HG03571 (cell line): ENCODE measurements at regions not wholly inside any gene's neighbourhood (a gene's known extent, or its start where the extent isn't known, plus 50 kb on each side); places are given as distances from the start of the nearest gene placed in this dataset.
"Not testable (repeated sequence)": the region's sequence is repeated elsewhere in the genome, so short reads cannot be mapped to it uniquely, and the experiment has no call there.

Experiments used
- ATAC-seq: cut with Tn5 transposase; IDR thresholded peaks from one replicate; pipeline ENCODE4 v1.9.1; 2021; ENCODE audit not compliant: unreplicated experiment

GRCh38 chr15:98547275-98547674 is 101.1 kb upstream of the IGF1R start:
- ATAC-seq: no peak

GRCh38 chr15:98547741-98548138 is 100.6 kb upstream of the IGF1R start:
- no peak for ATAC-seq

DNA sequence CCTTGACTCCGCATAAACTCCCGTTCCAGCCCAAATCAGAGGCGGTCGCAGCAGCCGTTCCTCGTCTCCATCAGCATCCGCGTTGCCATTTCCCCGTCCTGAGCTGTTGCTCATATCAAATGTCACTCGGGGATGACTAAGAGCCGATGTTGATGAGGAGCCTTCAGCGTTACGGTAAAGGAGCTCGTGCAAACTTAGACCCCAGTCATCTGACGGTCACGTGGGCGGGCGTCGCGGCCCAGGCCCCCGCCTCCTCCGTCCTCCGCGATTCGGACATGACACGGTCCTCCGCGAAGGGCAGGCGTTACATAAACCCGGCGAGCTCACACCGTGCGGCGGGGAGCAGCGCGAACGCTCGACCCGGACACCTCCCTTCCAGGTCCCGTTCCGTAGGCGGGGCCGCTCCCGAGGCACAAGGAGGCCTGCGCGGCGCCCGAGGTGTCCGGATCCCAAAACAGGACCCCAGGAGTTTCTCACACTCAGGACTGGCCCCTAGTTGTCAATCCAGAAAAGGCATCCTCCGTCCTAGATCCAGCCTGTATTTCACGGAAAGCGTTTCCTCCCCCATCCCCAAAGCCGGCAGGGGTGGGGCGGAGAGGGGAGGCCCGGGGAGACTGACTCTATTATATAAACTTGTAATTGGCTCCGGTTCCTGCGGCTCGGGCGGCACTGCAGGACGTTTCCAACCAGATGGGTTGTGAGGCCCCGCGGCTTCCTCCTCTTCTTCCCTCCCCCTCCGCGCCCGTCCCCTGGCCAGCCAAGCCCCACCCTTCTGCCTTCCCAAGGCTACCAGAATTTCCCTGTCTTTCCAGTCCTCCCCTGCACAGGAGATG is 100.0 kb upstream of the IGF1R start:
- no peak for ATAC-seq

- no peak for ATAC-seq
Measured at GRCh38 chr15:98549003-98549402, 99.3 kb upstream of the IGF1R start.

DNA sequence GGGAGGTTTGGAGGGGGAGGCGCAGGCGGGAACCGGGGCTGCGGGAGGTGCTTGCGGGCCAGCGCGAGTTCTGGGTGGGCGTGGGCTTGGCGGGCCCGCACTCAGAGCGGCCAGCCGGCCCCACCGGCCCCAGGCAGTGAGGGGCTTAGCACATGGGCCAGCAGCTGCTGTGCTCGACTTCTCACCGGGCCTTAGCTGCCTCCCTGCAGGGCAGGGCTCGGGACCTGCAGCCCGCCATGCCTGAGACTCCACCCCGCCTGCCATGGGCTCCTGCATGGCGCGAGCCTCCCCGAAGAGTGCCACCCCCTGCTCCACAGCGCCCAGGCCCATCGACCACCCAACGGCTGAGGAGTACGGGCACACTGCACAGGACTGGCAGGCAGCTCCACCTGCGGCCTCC is 98.6 kb upstream of the IGF1R start:
- no peak for ATAC-seq

DNA sequence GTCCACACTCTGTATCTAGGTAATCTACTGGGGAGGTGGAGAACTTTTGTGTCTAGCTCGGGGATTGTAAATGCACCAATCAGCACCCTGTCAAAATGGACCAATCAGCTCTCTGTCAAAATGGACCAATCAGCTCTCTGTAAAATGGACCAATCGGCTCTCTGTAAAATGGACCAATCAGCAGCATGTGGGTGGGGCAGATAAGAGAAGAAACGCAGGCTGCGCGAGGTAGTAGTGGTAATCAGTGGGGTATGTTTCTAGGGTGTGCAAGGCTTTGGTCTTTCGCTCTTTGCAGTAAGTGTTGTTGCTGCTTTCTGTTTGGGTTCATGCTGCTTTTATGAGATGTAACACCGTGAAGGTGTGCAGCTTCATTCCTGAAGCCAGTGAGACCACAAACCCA is 98.0 kb upstream of the IGF1R start:
- ATAC-seq: not testable (repeated sequence)

- ATAC-seq: no peak
Measured at GRCh38 chr15:98551936-98552562, 96.3 kb upstream of the IGF1R start.

GRCh38 chr15:98554272-98555172 is 93.8 kb upstream of the IGF1R start:
- no peak for ATAC-seq

DNA sequence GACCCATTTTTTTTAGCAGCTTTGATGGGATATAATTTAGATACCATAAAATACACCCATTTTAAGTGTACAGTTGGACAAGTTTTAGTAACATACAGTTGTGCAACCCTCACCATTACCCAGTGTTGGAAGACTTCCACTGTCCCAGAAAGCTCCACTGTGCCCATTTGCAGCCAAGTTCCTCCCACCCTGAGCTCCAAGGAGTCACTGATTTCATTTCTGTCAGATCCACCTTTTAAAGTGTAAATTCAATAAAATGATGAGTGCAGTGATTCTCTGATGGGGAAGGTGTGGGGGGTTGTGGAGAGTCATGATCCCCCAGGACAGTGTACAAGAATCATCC is 93.2 kb upstream of the IGF1R start:
- ATAC-seq: no peak

DNA sequence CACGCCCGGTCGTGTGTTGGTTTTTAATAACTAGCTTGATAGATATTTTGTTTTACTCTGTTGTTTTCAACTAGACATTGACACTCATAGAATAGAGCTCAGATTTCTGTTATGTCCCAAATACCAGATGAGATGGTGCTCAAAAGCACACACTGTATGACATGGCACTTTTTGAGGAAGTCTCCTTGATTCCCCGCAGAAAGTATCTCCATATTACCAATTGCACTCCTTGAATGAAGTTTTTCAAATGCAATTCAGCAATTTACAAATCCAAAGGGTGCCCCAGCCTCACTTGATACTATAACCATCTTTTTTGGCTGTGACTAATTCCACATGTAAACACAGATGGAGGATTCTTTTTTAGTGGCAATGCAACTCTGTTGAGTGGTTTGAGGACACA is 92.0 kb upstream of the IGF1R start:
- ATAC-seq: no peak

DNA sequence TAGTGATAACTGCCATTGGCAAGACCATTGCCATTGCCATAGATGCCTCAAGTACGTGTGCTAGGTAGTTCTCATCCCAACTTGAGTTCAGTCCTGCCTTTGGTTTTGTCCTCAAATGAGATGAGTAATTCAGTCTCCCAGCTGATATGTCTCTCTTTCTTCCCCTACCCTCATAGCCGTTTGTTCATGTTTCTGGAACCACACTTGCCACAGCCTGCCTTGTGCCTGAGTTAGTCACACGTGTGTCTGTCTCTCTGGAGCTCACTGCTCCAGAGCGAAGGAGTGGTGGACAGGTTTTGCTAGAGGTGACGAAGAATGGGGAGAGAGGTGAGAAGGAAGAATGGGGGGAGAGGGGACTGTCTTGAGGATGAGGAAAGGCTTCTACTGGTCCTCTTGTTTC is 88.0 kb upstream of the IGF1R start:
- no peak for ATAC-seq

DNA sequence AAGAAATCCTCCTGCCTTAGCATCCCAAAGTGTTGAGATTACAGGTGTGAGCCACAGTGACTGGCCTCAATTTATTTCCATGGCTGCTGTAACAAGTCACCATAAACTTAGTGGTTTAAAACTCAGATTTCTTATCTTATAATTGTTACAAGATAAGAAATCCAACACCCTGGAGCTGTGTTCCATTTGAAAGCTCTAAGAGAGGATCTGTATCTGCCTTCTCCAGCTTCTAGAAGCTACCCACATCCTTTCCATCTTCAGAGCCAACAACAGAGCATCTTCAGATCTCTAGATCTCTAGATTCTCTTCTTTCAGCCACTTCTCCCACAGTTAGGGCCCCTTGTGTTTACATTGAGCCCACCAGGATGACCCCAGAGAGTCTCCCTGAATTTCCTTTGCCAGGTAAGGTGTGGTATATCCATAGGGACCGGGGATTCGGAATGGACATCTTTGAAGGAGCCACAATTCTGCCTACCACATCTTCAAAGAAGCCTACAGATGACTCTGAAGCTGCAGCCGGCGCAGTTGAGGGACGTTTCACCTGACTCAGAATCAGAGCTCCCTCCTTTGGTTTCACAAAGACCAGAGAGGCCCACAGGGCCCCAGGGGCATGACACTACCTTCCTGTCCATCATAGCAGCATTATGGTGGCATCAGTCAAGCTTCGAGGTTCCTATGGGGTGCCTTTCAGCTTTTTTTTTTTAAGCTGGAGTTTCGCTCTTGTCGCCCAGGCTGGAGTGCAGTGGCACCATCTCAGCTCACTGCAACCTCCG is 87.0 kb upstream of the IGF1R start:
- no peak for ATAC-seq

GRCh38 chr15:98562331-98562937 is 85.9 kb upstream of the IGF1R start:
- ATAC-seq: no peak

DNA sequence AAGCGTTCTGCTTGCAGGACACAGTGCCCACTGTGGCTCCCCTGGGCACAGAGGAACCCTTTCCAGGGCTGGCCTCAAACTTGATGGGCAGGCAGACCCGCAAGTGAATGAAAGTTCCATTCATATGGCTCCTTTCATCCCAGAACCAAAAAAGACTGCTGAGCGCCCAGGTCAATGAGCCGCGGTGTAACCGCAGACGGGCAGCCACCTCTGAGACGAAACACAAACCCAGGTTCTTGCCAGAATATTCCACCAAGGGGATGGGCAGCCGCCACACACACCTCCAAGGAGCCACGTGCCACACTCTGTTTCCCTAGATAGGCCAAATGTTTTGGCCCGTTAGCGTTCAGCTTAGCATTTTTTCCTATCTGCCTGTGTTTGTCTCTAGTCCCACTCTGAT is 82.8 kb upstream of the IGF1R start:
- no peak for ATAC-seq

DNA sequence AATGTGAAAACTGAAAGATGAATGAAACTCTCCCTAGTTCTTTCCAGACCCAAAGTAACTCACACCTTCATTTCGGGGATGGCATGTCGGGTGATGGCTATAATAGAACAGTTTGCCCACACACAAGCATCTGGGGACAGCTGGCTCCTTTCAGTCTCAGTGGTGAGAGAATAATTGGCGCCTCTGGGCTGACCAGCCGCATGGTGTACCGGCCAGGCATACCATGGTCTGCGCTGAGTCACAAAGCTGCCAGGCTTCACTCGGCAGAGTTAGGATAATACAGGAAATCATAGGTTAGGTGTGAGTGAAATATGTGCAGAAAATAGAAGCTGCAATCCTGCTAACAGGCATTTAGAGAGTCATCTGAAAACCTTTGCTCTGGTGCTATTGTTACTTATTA is 80.4 kb upstream of the IGF1R start:
- ATAC-seq: no peak

GRCh38 chr15:98568382-98569017 is 79.8 kb upstream of the IGF1R start:
- ATAC-seq: no peak

GRCh38 chr15:98570119-98570518 is 78.2 kb upstream of the IGF1R start:
- ATAC-seq: no peak

DNA sequence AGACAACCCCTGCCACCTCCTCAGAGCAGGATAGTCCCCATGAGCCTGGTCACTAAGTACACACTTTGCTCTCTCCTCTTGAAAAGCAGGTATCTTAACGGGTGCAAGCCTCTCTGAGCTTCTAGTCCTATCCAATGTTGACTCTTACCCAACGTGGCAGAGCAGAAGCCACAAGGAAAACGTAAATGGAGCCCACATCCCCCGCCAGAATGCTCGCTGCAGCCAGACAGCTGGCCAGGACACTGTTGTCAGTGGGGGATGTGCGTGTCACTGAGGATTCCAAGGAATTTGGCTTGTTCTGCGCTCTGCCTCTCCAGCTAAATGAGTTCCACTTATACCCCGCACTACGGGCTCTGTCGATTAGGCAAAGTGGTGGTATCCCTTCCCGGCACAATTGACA is 67.8 kb upstream of the IGF1R start:
- no peak for ATAC-seq

DNA sequence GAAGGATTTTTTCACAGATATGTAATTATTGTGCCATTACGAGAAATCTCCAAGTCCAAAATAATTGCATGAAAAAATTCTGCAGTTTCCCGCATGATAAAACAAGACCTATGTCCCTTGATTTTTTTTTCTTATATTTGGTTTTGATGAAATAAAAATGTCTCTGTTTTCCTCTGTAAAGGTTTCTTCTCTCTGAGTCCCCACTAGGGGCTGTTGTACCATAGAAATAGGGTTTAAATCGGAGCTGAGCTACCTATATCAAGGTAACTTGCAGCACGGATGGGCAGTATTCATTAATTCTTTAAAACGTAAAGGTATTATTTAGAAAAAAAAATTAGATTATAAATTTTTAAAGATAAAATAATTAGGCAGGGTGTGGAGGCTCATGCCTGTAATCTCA is 66.6 kb upstream of the IGF1R start:
- no peak for ATAC-seq

GRCh38 chr15:98582900-98583554 is 65.3 kb upstream of the IGF1R start:
- no peak for ATAC-seq
